A673 (cell line): ENCODE measurements at regions not wholly inside any gene's neighbourhood (a gene's known extent, or its start where the extent isn't known, plus 50 kb on each side); places are given as distances from the start of the nearest gene placed in this dataset.

ENCODE experiments used
- BruUV-seq: library from RNA; stranded (reverse); fragments of 400-500 nt; replicated peaks from 2 replicates; lab custom pipeline; 2021; lab: Mats Ljungman, UMichigan
- CTCF ChIA-PET: fragments of 300-600 bp; sonication (Branson Sonifier 250); formaldehyde crosslinking; loops from one replicate; lab custom pipeline; 2022; ENCODE audit warnings: antibody characterized with exemption; lab: Charles Lee
- POLR2A ChIA-PET: fragments of 300-600 bp; sonication (Branson Sonifier 250); formaldehyde crosslinking; loops from one replicate; lab custom pipeline; 2022; ENCODE audit warnings: antibody characterized with exemption; ENCODE audit not compliant: low non-redundant PET; lab: Charles Lee
- DNase-seq: peaks from one replicate; pipeline ENCODE4 v3.0.0-alpha.2; 2015; ENCODE audit warnings: low spot score
- H3K27ac ChIP-seq: fragments of 200-600 bp; sonication (generic); 2 replicates; pipeline ENCODE4 v1.5.1; 2016; ENCODE audit warnings: mixed run types, low read depth, mild to moderate bottlenecking, mixed read lengths, antibody characterized with exemption, low read length; ENCODE audit not compliant: poor library complexity, severe bottlenecking
- H3K27me3 ChIP-seq: fragments of 200-600 bp; sonication (generic); replicated peaks from 2 replicates; pipeline ENCODE4 v1.6.1; 2017; ENCODE audit warnings: mixed run types, low read depth, mild to moderate bottlenecking, mixed read lengths, antibody characterized with exemption, low read length; ENCODE audit not compliant: insufficient read depth, poor library complexity
- H3K36me3 ChIP-seq: fragments of 200-600 bp; sonication (generic); 2 replicates; pipeline ENCODE4 v1.6.1; 2016; ENCODE audit warnings: mixed run types, mild to moderate bottlenecking, mixed read lengths, antibody characterized with exemption, low read length; ENCODE audit not compliant: insufficient read depth, poor library complexity, severe bottlenecking
- H3K4me1 ChIP-seq: fragments of 200-600 bp; sonication (generic); 2 replicates; pipeline ENCODE4 v1.6.1; 2017; ENCODE audit warnings: mixed run types, mild to moderate bottlenecking, mixed read lengths, antibody characterized with exemption, low read length; ENCODE audit not compliant: insufficient read depth, poor library complexity, severe bottlenecking
- H3K4me3 ChIP-seq: fragments of 200-600 bp; sonication (generic); 2 replicates; pipeline ENCODE4 v1.5.1; 2016; ENCODE audit warnings: low read depth, mixed run types, mild to moderate bottlenecking, mixed read lengths, low read length; ENCODE audit not compliant: poor library complexity, severe bottlenecking
- H3K9me3 ChIP-seq: fragments of 200-600 bp; sonication (generic); 2 replicates; pipeline ENCODE4 v1.6.1; 2016; ENCODE audit warnings: mixed run types, low read depth, mild to moderate bottlenecking, mixed read lengths, antibody characterized with exemption, low read length; ENCODE audit not compliant: poor library complexity, severe bottlenecking
- CTCF ChIP-seq: fragments of 300-800, 200-600 bp; sonication (generic); conservative IDR thresholded peaks from 2 replicates; pipeline ENCODE4 v1.5.1; 2017; ENCODE audit warnings: low read depth, mild to moderate bottlenecking, antibody characterized with exemption, low read length, moderate library complexity, mixed read lengths
- EZH2 ChIP-seq: fragments of 200-600 bp; sonication (generic); IDR thresholded peaks from 2 replicates; pipeline ENCODE4 v1.6.1; 2017; ENCODE audit warnings: borderline replicate concordance, low read depth, mild to moderate bottlenecking, mixed read lengths, antibody characterized with exemption, low read length; ENCODE audit not compliant: poor library complexity, severe bottlenecking
- intact Hi-C: fragments of 100-400 bp; cut with micrococcal nuclease; formaldehyde crosslinking; loops from one replicate; pipeline ENCODE4 v1.10.0; 2022; ENCODE audit not compliant: unreplicated experiment

GRCh38 chr5:174284873-174285272 lies 239.4 kb downstream of the NSG2 start:
- CTCF ChIA-PET, result no interaction called here

GRCh38 chr5:174287761-174288160 lies 242.3 kb downstream of the NSG2 start:
- POLR2A ChIA-PET, result no interaction called here
- H3K4me3 ChIP-seq, result no peak overlapping the region
- peaks cover 8% of the 10 kb centered on the region for H3K27me3 ChIP-seq
- H3K36me3 ChIP-seq, result no peaks in the 10 kb centered on the region
- intact Hi-C loops, result no loop called here
- H3K9me3 ChIP-seq, result no peaks in the 10 kb centered on the region
- no peak for DNase-seq
- TF ChIP-seq CTCF (no peak), EZH2 (no peak)
- H3K4me1 ChIP-seq, result no peaks in the 10 kb centered on the region
- H3K27ac ChIP-seq, result no peak overlapping the region
- CTCF ChIA-PET, result no interaction called here
- no TSS peak for BruUV-seq

More at GRCh38 chr5:174284873-174285272, 239.4 kb downstream of the NSG2 start:
- Histone ChIP-seq H3K9me3 (no peaks in the 10 kb centered on the region), H3K36me3 (no peaks in the 10 kb centered on the region), H3K4me1 (no peaks in the 10 kb centered on the region), H3K27me3 (peaks cover 19% of the 10 kb centered on the region), H3K27ac (no peak overlapping the region), H3K4me3 (no peak overlapping the region)
- POLR2A ChIA-PET, result no interaction called here
- no TSS peak for BruUV-seq
- intact Hi-C loops, result no loop called here
- TF ChIP-seq EZH2, result no peak
- no peak for DNase-seq

- ChIA-PET POLR2A (no interaction called here), CTCF (no interaction called here)
- Histone ChIP-seq H3K36me3 (no peaks in the 10 kb centered on the region), H3K4me1 (no peaks in the 10 kb centered on the region), H3K27me3 (peaks cover 8% of the 10 kb centered on the region), H3K9me3 (no peaks in the 10 kb centered on the region), H3K4me3 (no peak overlapping the region), H3K27ac (no peak overlapping the region)
- intact Hi-C loops, result no loop called here
- no TSS peak for BruUV-seq
- no peak for DNase-seq
- TF ChIP-seq CTCF (no peak), EZH2 (no peak)
Observed at GRCh38 chr5:174288439-174288838, 242.9 kb downstream of the NSG2 start.

GRCh38 chr5:174291162-174291561 lies 245.7 kb downstream of the NSG2 start:
- Histone ChIP-seq H3K9me3 (no peaks in the 10 kb centered on the region), H3K27ac (no peak overlapping the region), H3K4me1 (no peaks in the 10 kb centered on the region), H3K27me3 (no peaks in the 10 kb centered on the region), H3K36me3 (no peaks in the 10 kb centered on the region), H3K4me3 (no peak overlapping the region)
- POLR2A ChIA-PET, result interaction anchor here (0.5 kb wide), 1 partner anchor 34 kb away, joined by 5 read pairs; no protein-coding TSS in a partner anchor
- CTCF ChIA-PET, result no interaction called here
- TF ChIP-seq CTCF (no peak), EZH2 (no peak)
- no TSS peak for BruUV-seq
- intact Hi-C loops, result no loop called here
- DNase-seq, result no peak
